Activated naive CD4-positive, alpha-beta T cell treated with Interleukin-2 at 50 U/mL for 16 hours (primary cell): ENCODE measurements at regions not wholly inside any gene's neighbourhood (a gene's known extent, or its start where the extent isn't known, plus 50 kb on each side); places are given as distances from the start of the nearest gene placed in this dataset.

Source experiments
- DNase-seq: peaks from one replicate; pipeline ENCODE4 v3.0.0-alpha.2; 2020

- DNase-seq: no peak
These were observed 63.7 kb upstream of the FMR1 start for GRCh38 chrX:147847999-147848398.

- no peak for DNase-seq
These were observed 62.9 kb upstream of the FMR1 start for GRCh38 chrX:147848543-147849443.

- DNase-seq: no peak
These were observed 60.8 kb upstream of the FMR1 start for GRCh38 chrX:147850875-147851274.

- DNase-seq: no peak
These were observed 58.0 kb upstream of the FMR1 start for GRCh38 chrX:147853701-147854100.

GRCh38 chrX:147859666-147860065 lies 52.1 kb upstream of the FMR1 start:
- no peak for DNase-seq
